SK-N-SH (cell line): ENCODE measurements at regions not wholly inside any gene's neighbourhood (a gene's known extent, or its start where the extent isn't known, plus 50 kb on each side); places are given as distances from the start of the nearest gene placed in this dataset.

Experiments used
- CTCF ChIA-PET: fragments of 300-600, 350-600 bp; formaldehyde crosslinking; extraction: SDS; loops from one replicate; lab custom pipeline; 2021; lab: Yijun Ruan, JAX
- POLR2A ChIA-PET: fragments of 350-600 bp; sonication (Branson Sonifier 250); formaldehyde crosslinking; extraction: SDS; loops from one replicate; lab custom pipeline; 2020; ENCODE audit warnings: antibody characterized with exemption, inconsistent platforms; lab: Yijun Ruan, JAX
- DNase-seq: peaks from one replicate; pipeline ENCODE4 v3.0.0; 2012
- H2AFZ ChIP-seq: fragments of 200-600 bp; sonication (generic); 2 replicates; pipeline ENCODE4 v1.8.1; 2016; ENCODE audit warnings: antibody characterized with exemption, mild to moderate bottlenecking, low read depth
- H3F3A ChIP-seq: fragments of 200-600 bp; sonication (generic); replicated peaks from 2 replicates; pipeline ENCODE3; 2016; ENCODE audit warnings: antibody characterized with exemption, mild to moderate bottlenecking; ENCODE audit not compliant: insufficient read depth
- H3K27ac ChIP-seq, 2 experiments: fragments of 200-500 bp in 1 of 2; fragments of 200-600 bp in 1 of 2; sonication (Bioruptor generic) in 1 of 2; sonication (generic), shearing (Covaris generic) in 1 of 2; 2 replicates each; pipeline versions ENCODE4 v1.5.1 to v1.6.1; 2014 to 2016; ENCODE audit warnings: low read depth in 2 of 2, inconsistent platforms in 1 of 2, low read length in 1 of 2, mild to moderate bottlenecking in 1 of 2, mixed read lengths in 1 of 2
- H3K27me3 ChIP-seq: fragments of 200-600 bp; sonication (generic), shearing (Covaris generic); 2 replicates; pipeline ENCODE4 v1.6.1; 2016; ENCODE audit warnings: mixed run types; ENCODE audit not compliant: insufficient read depth
- H3K36me3 ChIP-seq, 2 experiments: fragments of 200-500 bp in 1 of 2; fragments of 200-600 bp in 1 of 2; sonication (Bioruptor generic) in 1 of 2; sonication (generic) in 1 of 2; replicated peaks in 1 of 2; 2 replicates each; pipeline versions ENCODE3 to v1.5.1; 2014 to 2016; ENCODE audit warnings: low read length in 1 of 2, mild to moderate bottlenecking in 1 of 2; ENCODE audit not compliant: insufficient read depth in 2 of 2, control insufficient read depth in 1 of 2
- H3K4me1 ChIP-seq, 2 experiments: fragments of 200-500 bp in 1 of 2; fragments of 200-600 bp in 1 of 2; sonication (Bioruptor generic) in 1 of 2; sonication (generic), shearing (Covaris generic) in 1 of 2; 2 replicates each; pipeline versions ENCODE4 v1.5.1 to v1.6.1; 2014 to 2016; ENCODE audit warnings: low read depth in 1 of 2, low read length in 1 of 2, mixed run types in 1 of 2; ENCODE audit not compliant: insufficient read depth in 2 of 2, control insufficient read depth in 1 of 2
- H3K4me2 ChIP-seq: fragments of 200-600 bp; sonication (generic), shearing (Covaris generic); 2 replicates; pipeline ENCODE4 v1.6.1; 2017; ENCODE audit warnings: mixed run types
- H3K4me3 ChIP-seq, 2 experiments: fragments of 200-500 bp in 1 of 2; fragments of 200-600 bp in 1 of 2; sonication (Bioruptor generic) in 1 of 2; sonication (generic), shearing (Covaris generic) in 1 of 2; 2 replicates each; pipeline versions ENCODE4 v1.5.1 to v1.8.1; 2014 to 2016; ENCODE audit warnings: low read depth in 2 of 2, inconsistent platforms in 1 of 2, low read length in 1 of 2, mild to moderate bottlenecking in 1 of 2, mixed read lengths in 1 of 2, moderate library complexity in 1 of 2
- H3K79me2 ChIP-seq: fragments of 200-600 bp; sonication (generic); 2 replicates; pipeline ENCODE4 v1.8.1; 2017; ENCODE audit warnings: mild to moderate bottlenecking; ENCODE audit not compliant: insufficient read depth
- H3K9ac ChIP-seq: fragments of 200-600 bp; sonication (generic); 2 replicates; pipeline ENCODE4 v1.6.1; 2017; ENCODE audit warnings: mixed run types
- H3K9me2 ChIP-seq: fragments of 200-600 bp; sonication (generic); 2 replicates; pipeline ENCODE4 v1.6.1; 2017; ENCODE audit warnings: mixed run types
- H3K9me3 ChIP-seq: fragments of 200-600 bp; sonication (generic); 2 replicates; pipeline ENCODE4 v1.6.1; 2017; ENCODE audit warnings: mixed run types, mild to moderate bottlenecking, moderate library complexity
- H4K20me1 ChIP-seq: fragments of 200-600 bp; sonication (generic); 2 replicates; pipeline ENCODE4 v1.6.1; 2017; ENCODE audit warnings: mild to moderate bottlenecking, mixed run types; ENCODE audit not compliant: insufficient read depth
- CHD2 ChIP-seq: fragments of 150-350 bp; IDR thresholded peaks from 2 replicates; pipeline ENCODE4 v1.6.1; 2018; ENCODE audit warnings: low read length; ENCODE audit not compliant: partially characterized antibody
- CTCF ChIP-seq: fragments of 200-600 bp; sonication (generic); IDR thresholded peaks from 2 replicates; pipeline ENCODE4 v1.6.1; 2017; ENCODE audit warnings: antibody characterized with exemption, mild to moderate bottlenecking, moderate library complexity
- FOXJ3 ChIP-seq: sonication (generic); formaldehyde crosslinking; IDR thresholded peaks from 2 replicates; pipeline ENCODE4 v1.5.1; 2020; ENCODE audit warnings: mild to moderate bottlenecking, missing genetic modification reagents
- GABPA ChIP-seq: IDR thresholded peaks from 2 replicates; pipeline ENCODE4 v1.4.0; 2012; ENCODE audit warnings: low read depth, mild to moderate bottlenecking
- GATA2 ChIP-seq: sonication (generic); formaldehyde crosslinking; IDR thresholded peaks from 2 replicates; pipeline ENCODE4 v1.5.0; 2020; ENCODE audit warnings: mild to moderate bottlenecking, missing genetic modification reagents
- IRF3 ChIP-seq: fragments of 150-350 bp; IDR thresholded peaks from 2 replicates; pipeline ENCODE4 v1.6.1; 2016; ENCODE audit warnings: mild to moderate bottlenecking, low read depth, low read length
- JUND ChIP-seq: IDR thresholded peaks from 2 replicates; pipeline ENCODE4 v1.4.0; 2012
- MAX ChIP-seq: IDR thresholded peaks from 2 replicates; pipeline ENCODE4 v1.4.0; 2012; ENCODE audit warnings: low read depth
- MXI1 ChIP-seq: IDR thresholded peaks from 2 replicates; pipeline ENCODE4 v1.6.1; 2012; ENCODE audit warnings: mild to moderate bottlenecking, low read depth, low read length, improper control_type of control experiment
- NRF1 ChIP-seq: IDR thresholded peaks from 2 replicates; pipeline ENCODE4 v1.6.1; 2012; ENCODE audit warnings: low read depth, mild to moderate bottlenecking, low read length
- RAD21 ChIP-seq: IDR thresholded peaks from 2 replicates; pipeline ENCODE4 v1.6.1; 2012; ENCODE audit warnings: mild to moderate bottlenecking, low read length
- RFX5 ChIP-seq: IDR thresholded peaks from 2 replicates; pipeline ENCODE4 v1.6.1; 2012; ENCODE audit warnings: mild to moderate bottlenecking, improper control_type of control experiment, low read length
- RXRA ChIP-seq: IDR thresholded peaks from 2 replicates; pipeline ENCODE4 v1.4.0; 2012; ENCODE audit warnings: low read depth, mild to moderate bottlenecking, borderline replicate concordance
- TCF12 ChIP-seq: IDR thresholded peaks from 2 replicates; pipeline ENCODE4 v1.4.0; 2012
- YY1 ChIP-seq: IDR thresholded peaks from 2 replicates; pipeline ENCODE4 v1.4.0; 2012; ENCODE audit warnings: low read depth, mild to moderate bottlenecking
- WGBS: methylation state at CpG from one replicate; pipeline ENCODE4 v1.1.6; 2017; ENCODE audit warnings: low lambda C conversion rate; 5-methylcytosine and 5-hydroxymethylcytosine counted together

- no peaks in the 10 kb centered on the region for H3K9me2 ChIP-seq
- no peak overlapping the region for H2AFZ ChIP-seq
- no peaks in the 10 kb centered on the region; the same call in 1 of the 2 replicates for H3K27me3 ChIP-seq
- no peaks in the 10 kb centered on the region for H4K20me1 ChIP-seq
- no peak for DNase-seq
- WGBS, result 15% methylated on average over 5 of the region's 5 CpGs
- ChIA-PET POLR2A (no interaction called here), CTCF (no interaction called here)
- H3K9ac ChIP-seq, result no peak overlapping the region
- no peaks in the 10 kb centered on the region for H3K79me2 ChIP-seq
- no peaks in the 10 kb centered on the region for H3K4me1 ChIP-seq
- TF ChIP-seq JUND (no peak), RAD21 (no peak)
- H3F3A ChIP-seq, result no peaks in the 10 kb centered on the region
- no peaks in the 10 kb centered on the region for H3K36me3 ChIP-seq
- no peak overlapping the region for H3K4me2 ChIP-seq
- no peaks in the 10 kb centered on the region for H3K9me3 ChIP-seq
- H3K4me3 ChIP-seq, result no peak overlapping the region
- H3K27ac ChIP-seq, result no peak overlapping the region
These were observed 193.5 kb upstream of the EDIL3 start for GRCh38 chr5:84578226-84578625.

GRCh38 chr5:84573017-84573712 is 188.5 kb upstream of the EDIL3 start:
- no peaks in the 10 kb centered on the region for H3K36me3 ChIP-seq
- H3K27me3 ChIP-seq, result no peaks in the 10 kb centered on the region; the same call in 1 of the 2 replicates
- H4K20me1 ChIP-seq, result no peaks in the 10 kb centered on the region
- 7% methylated on average over 3 of the region's 3 CpGs for WGBS
- H3K4me3 ChIP-seq, result no peak overlapping the region
- TF ChIP-seq TCF12 (no peak), IRF3 (no peak), NRF1 (no peak), MXI1 (no peak), CTCF (no peak), MAX (no peak), GATA2 (CRISPR knock-in tag) (no peak), RFX5 (no peak), RAD21 (no peak), CHD2 (no peak), FOXJ3 (no peak), GABPA (no peak), RXRA (no peak), YY1 (no peak)
- no peaks in the 10 kb centered on the region for H3F3A ChIP-seq
- no peak overlapping the region for H3K27ac ChIP-seq
- H3K9me3 ChIP-seq, result no peaks in the 10 kb centered on the region
- no peak overlapping the region for H3K4me2 ChIP-seq
- ChIA-PET CTCF (no interaction called here), POLR2A (no interaction called here)
- H2AFZ ChIP-seq, result no peak overlapping the region
- H3K9me2 ChIP-seq, result no peaks in the 10 kb centered on the region
- no peaks in the 10 kb centered on the region for H3K79me2 ChIP-seq
- DNase-seq, result no peak
- H3K9ac ChIP-seq, result no peak overlapping the region
- H3K4me1 ChIP-seq, result no peaks in the 10 kb centered on the region
